Endothelial cell (in vitro differentiated cells): ENCODE measurements at regions not wholly inside any gene's neighbourhood (a gene's known extent, or its start where the extent isn't known, plus 50 kb on each side); places are given as distances from the start of the nearest gene placed in this dataset.

Source experiments
- DNase-seq: peaks from one replicate; pipeline ENCODE4 v3.0.0; 2021; ENCODE audit warnings: low spot score
- H3K27ac Mint-ChIP-seq: one replicate; pipeline ENCODE4 v1.8.0; 2021; ENCODE audit warnings: mixed read lengths, inconsistent platforms; ENCODE audit not compliant: unreplicated experiment
- H3K27me3 Mint-ChIP-seq: one replicate; pipeline ENCODE4 v1.8.0; 2021; ENCODE audit warnings: mild to moderate bottlenecking, moderate library complexity, mixed read lengths, inconsistent platforms; ENCODE audit not compliant: unreplicated experiment
- H3K36me3 Mint-ChIP-seq: one replicate; pipeline ENCODE4 v1.8.0; 2021; ENCODE audit warnings: mild to moderate bottlenecking, low read depth, mixed read lengths, inconsistent platforms; ENCODE audit not compliant: unreplicated experiment
- H3K4me1 Mint-ChIP-seq: one replicate; pipeline ENCODE4 v1.8.0; 2021; ENCODE audit warnings: mild to moderate bottlenecking, mixed read lengths, inconsistent platforms; ENCODE audit not compliant: unreplicated experiment
- H3K4me3 Mint-ChIP-seq: one replicate; pipeline ENCODE4 v1.8.0; 2021; ENCODE audit warnings: mild to moderate bottlenecking, mixed read lengths, inconsistent platforms; ENCODE audit not compliant: unreplicated experiment
- H3K9me3 Mint-ChIP-seq: one replicate; pipeline ENCODE4 v1.8.0; 2021; ENCODE audit warnings: mixed read lengths, inconsistent platforms; ENCODE audit not compliant: unreplicated experiment
- TF ChIP-seq, protein P1 (sequence below): fragments of 200-600 bp; sonication (generic); IDR thresholded peaks from one replicate; pipeline ENCODE4 v1.5.0; 2021; ENCODE audit warnings: antibody characterized with exemption; ENCODE audit not compliant: unreplicated experiment

DNA sequence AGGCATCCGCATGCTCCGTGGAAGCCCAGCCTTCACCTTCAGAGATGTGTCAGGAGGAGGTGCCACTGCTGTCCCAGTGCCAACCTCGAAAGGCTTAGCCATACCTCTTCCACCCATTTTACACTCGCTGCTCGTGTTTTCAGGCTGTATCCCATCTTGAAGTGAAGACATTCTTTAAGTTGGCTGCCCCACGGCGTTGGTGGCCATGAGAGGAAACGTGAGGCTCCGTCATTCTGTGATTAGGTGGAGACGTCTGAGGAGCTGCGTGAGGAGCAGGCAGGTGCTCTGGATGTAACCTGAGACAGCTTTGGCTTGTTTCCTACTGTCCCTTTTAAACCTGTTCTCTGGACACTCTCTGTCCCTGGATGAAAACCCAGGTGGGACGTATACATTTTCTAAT, 159.9 kb upstream of the RNF32 start:
- no peak for DNase-seq
- Mint-ChIP-seq H3K27ac (no peak overlapping the region), H3K36me3 (no peaks in the 10 kb centered on the region), H3K4me1 (no peaks in the 10 kb centered on the region), H3K4me3 (no peak overlapping the region), H3K9me3 (no peaks in the 10 kb centered on the region), H3K27me3 (no peaks in the 10 kb centered on the region)
- TF ChIP-seq, protein P1, sequence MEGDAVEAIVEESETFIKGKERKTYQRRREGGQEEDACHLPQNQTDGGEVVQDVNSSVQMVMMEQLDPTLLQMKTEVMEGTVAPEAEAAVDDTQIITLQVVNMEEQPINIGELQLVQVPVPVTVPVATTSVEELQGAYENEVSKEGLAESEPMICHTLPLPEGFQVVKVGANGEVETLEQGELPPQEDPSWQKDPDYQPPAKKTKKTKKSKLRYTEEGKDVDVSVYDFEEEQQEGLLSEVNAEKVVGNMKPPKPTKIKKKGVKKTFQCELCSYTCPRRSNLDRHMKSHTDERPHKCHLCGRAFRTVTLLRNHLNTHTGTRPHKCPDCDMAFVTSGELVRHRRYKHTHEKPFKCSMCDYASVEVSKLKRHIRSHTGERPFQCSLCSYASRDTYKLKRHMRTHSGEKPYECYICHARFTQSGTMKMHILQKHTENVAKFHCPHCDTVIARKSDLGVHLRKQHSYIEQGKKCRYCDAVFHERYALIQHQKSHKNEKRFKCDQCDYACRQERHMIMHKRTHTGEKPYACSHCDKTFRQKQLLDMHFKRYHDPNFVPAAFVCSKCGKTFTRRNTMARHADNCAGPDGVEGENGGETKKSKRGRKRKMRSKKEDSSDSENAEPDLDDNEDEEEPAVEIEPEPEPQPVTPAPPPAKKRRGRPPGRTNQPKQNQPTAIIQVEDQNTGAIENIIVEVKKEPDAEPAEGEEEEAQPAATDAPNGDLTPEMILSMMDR = no peak

DNA sequence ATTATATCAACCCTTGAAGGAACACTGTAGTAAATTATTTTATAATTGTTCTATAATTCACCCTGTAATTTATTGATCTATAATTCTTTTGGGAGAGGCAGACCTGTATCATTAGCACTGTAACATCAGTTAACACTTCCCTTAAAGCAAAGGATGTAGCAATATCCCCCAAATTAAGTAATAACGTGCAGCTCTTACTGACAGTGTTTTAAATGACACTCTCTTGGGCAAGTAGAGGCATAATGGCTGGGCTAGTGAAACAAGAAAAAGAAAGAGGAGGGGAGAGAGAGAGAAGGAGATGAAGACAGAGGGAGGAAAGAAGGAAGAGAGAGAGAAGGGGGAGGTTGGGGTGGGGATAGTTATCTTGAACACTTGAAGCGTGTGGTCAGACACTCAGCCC, 161.0 kb upstream of the RNF32 start:
- H3K4me1 Mint-ChIP-seq = no peaks in the 10 kb centered on the region
- H3K27me3 Mint-ChIP-seq = no peaks in the 10 kb centered on the region
- H3K27ac Mint-ChIP-seq = no peak overlapping the region
- H3K36me3 Mint-ChIP-seq = no peaks in the 10 kb centered on the region
- DNase-seq = no peak
- TF ChIP-seq, protein P1 = no peak
- H3K9me3 Mint-ChIP-seq = no peaks in the 10 kb centered on the region
- H3K4me3 Mint-ChIP-seq = no peak overlapping the region

DNA sequence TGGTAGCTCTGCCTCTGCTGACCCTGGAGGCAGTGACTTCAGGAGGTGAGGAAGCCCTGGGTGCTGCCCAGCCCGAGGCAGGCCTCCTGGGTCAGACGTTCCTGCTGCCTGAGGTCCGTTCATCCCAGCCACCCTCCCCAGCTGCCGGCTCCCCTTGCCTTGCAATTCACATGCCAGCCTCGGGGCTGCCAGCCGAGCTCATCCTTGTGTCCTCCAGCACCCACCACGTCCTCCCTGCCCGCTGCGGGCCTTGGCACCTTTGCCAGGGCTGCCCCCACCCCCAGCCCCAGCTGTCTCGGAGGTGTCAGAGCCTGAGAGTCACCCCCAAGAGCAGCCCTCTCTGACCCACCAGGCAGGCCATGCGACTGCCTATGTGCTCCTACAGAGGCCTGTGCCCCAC, 162.1 kb upstream of the RNF32 start:
- no peaks in the 10 kb centered on the region for H3K9me3 Mint-ChIP-seq
- no peaks in the 10 kb centered on the region for H3K36me3 Mint-ChIP-seq
- TF ChIP-seq, protein P1 = no peak
- no peak for DNase-seq
- H3K4me1 Mint-ChIP-seq = no peaks in the 10 kb centered on the region
- no peaks in the 10 kb centered on the region for H3K27me3 Mint-ChIP-seq
- no peak overlapping the region for H3K27ac Mint-ChIP-seq
- no peak overlapping the region for H3K4me3 Mint-ChIP-seq

DNA sequence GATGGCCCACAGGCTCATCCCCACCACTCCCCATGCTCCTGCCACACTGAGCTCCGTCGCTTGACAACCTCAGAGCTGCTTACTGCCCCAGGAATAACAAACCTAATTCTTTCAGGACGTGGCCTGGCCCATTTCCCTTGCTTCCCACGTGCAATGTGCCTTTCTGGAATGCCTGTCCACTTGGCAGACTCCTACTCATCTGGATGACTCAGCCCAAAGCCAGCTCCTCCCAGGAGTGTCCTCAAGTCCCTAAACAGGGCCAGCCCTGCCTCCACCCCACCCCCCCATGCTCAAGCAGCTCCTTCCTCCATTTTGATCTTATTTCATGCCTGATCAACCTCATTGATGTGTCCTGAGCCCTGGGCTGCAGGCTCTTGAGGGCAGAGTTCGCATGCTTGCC, 164.9 kb upstream of the RNF32 start:
- Mint-ChIP-seq H3K9me3 (no peaks in the 10 kb centered on the region), H3K27ac (no peak overlapping the region), H3K27me3 (peaks cover 2% of the 10 kb centered on the region), H3K36me3 (peaks cover 4% of the 10 kb centered on the region), H3K4me1 (no peaks in the 10 kb centered on the region), H3K4me3 (no peak overlapping the region)
- no peak for DNase-seq
- TF ChIP-seq, protein P1 = no peak

DNA sequence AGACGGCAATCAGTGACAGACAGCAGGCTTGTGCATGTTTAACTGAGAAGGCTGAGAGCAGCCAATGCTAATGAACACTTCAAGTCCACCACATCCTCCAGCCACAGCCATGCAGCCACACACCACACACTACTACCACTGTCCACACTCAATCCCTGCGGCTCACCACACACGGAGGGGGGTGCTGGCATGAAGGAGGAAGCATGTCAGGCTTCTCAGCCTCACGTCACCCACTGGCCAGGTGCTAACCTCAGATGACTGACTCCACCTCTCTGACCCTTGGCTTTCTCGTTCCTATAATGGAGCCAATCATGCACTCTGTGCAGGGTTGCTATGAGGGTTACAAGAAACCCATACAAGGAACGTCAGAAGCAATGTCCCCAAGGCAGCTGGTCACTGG, 165.4 kb upstream of the RNF32 start:
- H3K36me3 Mint-ChIP-seq = peaks cover 5% of the 10 kb centered on the region
- no peak overlapping the region for H3K27ac Mint-ChIP-seq
- no peak overlapping the region for H3K4me3 Mint-ChIP-seq
- H3K27me3 Mint-ChIP-seq = peaks cover 3% of the 10 kb centered on the region
- DNase-seq = no peak
- no peaks in the 10 kb centered on the region for H3K9me3 Mint-ChIP-seq
- H3K4me1 Mint-ChIP-seq = no peaks in the 10 kb centered on the region
- TF ChIP-seq, protein P1 = no peak
